Coronary artery (tissue), 2 donors: ENCODE measurements at regions not wholly inside any gene's neighbourhood (a gene's known extent, or its start where the extent isn't known, plus 50 kb on each side); places are given as distances from the start of the nearest gene placed in this dataset.

Experiments used
- DNase-seq: peaks from one replicate; pipeline ENCODE4 v3.0.0-alpha.2; 2017; ENCODE audit warnings: low spot score
- H3K27ac ChIP-seq, 2 donors: fragments of 200-600 bp; sonication (generic); one replicate each; pipeline ENCODE4 v1.5.1; 2016 to 2019
- H3K4me3 ChIP-seq: fragments of 200-600 bp; sonication (generic); 2 replicates; pipeline ENCODE4 v1.5.1; 2016; ENCODE audit warnings: mild to moderate bottlenecking, moderate library complexity
- TF ChIP-seq, protein P1 (sequence below): fragments of 200-600 bp; sonication (generic); IDR thresholded peaks from one replicate; pipeline ENCODE4 v1.5.1; 2019; ENCODE audit warnings: antibody characterized with exemption

DNA sequence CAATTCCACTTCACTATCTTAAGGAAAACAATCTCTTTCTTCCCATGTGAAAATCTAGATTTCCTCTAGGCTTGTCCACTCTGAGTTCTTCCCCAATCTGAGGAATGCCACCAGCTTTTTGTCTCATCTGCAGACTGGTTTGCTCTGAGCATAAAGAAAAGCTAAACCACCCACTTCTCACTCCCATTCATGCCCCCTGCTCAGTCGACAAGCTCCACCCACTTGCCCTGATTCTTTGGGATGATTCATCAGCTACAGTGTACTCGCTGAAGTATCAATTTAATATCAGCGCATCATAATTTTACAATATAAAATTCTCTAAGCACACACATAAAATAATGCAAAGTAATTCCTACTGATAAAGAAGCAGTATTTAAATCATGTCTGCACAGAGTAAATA is 209.1 kb downstream of the GRIN2B start:
- no peak for DNase-seq
- TF ChIP-seq, protein P1, sequence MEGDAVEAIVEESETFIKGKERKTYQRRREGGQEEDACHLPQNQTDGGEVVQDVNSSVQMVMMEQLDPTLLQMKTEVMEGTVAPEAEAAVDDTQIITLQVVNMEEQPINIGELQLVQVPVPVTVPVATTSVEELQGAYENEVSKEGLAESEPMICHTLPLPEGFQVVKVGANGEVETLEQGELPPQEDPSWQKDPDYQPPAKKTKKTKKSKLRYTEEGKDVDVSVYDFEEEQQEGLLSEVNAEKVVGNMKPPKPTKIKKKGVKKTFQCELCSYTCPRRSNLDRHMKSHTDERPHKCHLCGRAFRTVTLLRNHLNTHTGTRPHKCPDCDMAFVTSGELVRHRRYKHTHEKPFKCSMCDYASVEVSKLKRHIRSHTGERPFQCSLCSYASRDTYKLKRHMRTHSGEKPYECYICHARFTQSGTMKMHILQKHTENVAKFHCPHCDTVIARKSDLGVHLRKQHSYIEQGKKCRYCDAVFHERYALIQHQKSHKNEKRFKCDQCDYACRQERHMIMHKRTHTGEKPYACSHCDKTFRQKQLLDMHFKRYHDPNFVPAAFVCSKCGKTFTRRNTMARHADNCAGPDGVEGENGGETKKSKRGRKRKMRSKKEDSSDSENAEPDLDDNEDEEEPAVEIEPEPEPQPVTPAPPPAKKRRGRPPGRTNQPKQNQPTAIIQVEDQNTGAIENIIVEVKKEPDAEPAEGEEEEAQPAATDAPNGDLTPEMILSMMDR, result no peak
- Histone ChIP-seq H3K4me3 (no peak overlapping the region), H3K27ac (no peak overlapping the region)

DNA sequence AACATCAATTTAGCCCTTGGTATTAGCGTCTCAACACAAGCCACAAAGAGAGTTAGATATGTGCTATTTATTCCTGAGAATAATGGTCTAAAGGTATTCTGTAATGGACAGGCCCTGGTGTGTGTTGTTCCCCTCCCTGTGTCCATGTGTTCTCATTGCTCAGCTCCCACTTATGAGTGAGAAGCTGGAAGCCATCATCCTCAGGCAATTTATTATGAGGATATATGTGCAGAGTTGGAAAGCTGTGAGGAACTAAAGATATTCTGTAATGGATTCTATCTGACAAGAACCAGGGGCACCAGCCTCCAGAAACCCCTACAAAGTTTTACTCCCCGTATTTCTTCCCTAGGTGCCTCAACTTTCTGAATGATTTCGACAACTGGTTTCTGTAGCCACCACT is 210.8 kb downstream of the GRIN2B start:
- H3K27ac ChIP-seq, result no peak overlapping the region
- TF ChIP-seq, protein P1, result no peak
- DNase-seq, result no peak
- no peak overlapping the region for H3K4me3 ChIP-seq

DNA sequence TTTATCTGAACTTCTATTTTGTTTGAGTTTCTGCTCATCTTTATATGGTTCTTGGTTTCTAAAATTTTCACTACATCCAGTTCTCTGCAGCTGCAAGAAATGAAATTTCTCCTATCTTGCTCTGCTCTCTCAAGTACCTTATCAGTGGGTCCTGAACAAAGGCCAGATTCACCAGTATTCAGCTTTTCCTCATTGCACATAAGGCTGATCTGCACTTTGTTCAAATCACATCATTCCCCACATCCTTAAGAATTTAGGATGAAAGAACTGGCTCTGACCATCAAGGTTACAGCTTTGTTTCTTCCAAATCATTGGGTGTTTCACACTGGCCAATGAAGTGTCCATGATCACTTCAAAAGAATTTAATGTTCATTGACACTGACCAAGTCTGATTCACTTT is 211.4 kb downstream of the GRIN2B start:
- DNase-seq, result no peak
- Histone ChIP-seq H3K4me3 (no peak overlapping the region), H3K27ac (no peak overlapping the region)
- TF ChIP-seq, protein P1, result no peak

DNA sequence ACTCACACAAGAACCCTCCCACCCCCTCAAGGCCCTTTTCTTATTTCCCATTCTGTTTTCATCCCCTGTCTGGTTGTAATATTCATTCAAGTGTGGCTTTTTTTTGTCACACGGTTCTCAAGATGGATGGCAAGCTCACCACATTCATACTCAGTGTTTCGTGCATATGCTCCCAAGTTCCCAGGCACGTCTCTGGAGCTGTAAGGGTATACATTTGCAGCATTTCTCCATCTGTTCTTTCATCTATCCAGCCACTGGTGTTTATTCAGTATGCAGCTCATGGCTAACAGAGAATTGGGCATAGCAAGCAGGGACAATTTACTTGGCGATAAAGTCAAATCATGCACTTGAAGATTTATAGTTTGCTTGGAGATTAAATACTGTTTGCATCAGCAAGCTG is 212.1 kb downstream of the GRIN2B start:
- no peak overlapping the region for H3K4me3 ChIP-seq
- no peak overlapping the region for H3K27ac ChIP-seq
- no peak for DNase-seq
- TF ChIP-seq, protein P1, result no peak

DNA sequence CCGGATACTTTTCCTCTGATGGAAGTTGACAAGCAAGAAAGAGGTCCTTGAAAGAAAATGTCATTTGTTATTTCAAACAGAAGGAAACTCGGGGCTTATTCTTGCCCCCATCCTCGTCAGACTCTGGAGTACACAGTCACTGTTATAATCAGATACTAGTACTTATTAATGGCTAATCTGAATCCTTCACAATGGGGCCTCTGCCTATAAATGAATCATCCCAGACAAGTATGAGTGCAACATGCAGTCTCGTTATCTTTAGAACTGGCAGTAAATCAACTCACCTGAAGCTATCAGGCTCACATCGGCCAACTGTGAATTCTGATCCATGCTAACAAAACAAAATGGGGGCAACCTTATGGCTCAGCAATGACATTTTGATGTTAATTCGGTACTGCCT is 216.7 kb downstream of the GRIN2B start:
- TF ChIP-seq, protein P1, result no peak
- Histone ChIP-seq H3K27ac (no peak overlapping the region), H3K4me3 (no peak overlapping the region)
- no peak for DNase-seq

DNA sequence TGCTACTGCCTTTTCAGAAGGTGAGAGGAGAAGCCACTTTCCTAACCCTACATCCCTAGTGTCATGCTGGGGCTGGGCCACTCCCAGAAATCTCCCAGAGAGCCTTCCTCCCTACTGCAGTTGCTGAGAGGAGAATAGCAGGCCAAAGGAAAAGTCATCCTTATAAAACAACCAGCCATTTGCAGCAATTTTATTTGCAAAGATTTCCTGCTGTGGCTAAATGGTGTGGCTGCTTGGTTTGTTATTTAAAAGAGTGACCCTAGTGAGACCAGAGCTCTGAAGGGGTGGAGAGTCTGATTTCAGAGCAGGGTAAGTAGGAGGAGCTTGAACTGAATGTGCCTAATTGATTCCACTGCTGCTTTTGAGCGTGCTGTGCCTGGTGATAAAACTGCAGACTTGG is 232.0 kb downstream of the GRIN2B start:
- no peak for DNase-seq
- no peak overlapping the region for H3K27ac ChIP-seq
- TF ChIP-seq, protein P1, result no peak
- H3K4me3 ChIP-seq, result no peak overlapping the region

DNA sequence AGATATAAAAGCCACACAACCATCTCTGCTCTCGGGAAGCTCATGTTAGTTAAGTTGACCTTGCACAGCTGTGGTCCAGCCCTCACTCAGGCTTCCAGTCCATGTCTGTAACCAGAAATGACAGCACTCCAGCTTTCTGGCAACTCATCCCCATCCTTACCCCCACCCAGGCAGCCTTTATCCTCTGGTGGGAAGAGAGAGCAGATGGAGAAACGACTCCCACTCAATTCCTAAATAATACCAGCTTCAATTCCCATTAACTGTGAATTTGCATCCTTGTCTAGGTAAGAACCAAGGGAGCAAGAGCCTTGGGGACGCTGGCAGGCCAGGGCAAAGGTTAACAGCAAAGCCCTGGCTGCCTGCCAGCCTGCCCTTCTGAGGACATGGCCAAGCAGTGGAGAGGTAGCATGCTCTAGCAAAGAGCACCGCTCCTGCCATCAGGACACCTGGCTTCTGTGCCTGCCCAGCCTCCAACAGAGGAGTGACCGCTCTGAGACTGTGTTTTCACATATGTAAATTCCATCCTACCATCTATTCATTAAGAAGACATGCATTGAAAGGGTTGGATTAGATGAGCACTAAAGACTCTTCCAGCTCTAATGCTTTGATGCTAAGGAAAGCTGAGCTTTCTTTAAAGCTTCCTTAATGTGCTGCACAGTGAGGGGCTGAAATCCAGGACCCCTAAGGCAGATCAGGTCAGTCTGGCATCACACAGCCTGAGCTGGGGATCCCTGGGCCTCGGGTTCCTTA is 236.1 kb downstream of the GRIN2B start:
- no peak for DNase-seq
- no peak overlapping the region for H3K27ac ChIP-seq

More for the DNA sequence above, 236.1 kb downstream of the GRIN2B start:
- no peak overlapping the region for H3K4me3 ChIP-seq
- TF ChIP-seq, protein P1, result no peak
